ENCODE measurements at regions not wholly inside any gene's neighbourhood (a gene's known extent, or its start where the extent isn't known, plus 50 kb on each side); places are given as distances from the start of the nearest gene placed in this dataset.

GRCh38 chr12:75709503-75709902 lies 198.1 kb upstream of the KRR1 start:
- TF ChIP-seq CTCF (IDR thresholded peaks at IDR 0.05; ENCODE audit: poor library complexity, severe bottlenecking) = no peak
- TF ChIP-seq REST (IDR thresholded peaks at IDR 0.05; ENCODE audit: borderline replicate concordance) = no peak
- no peak for TF ChIP-seq POLR2AphosphoS5 (IDR thresholded peaks at IDR 0.05)
- TF ChIP-seq EP300 (conservative IDR thresholded peaks at IDR 0.05; ENCODE audit: poor library complexity, severe bottlenecking) = no peak
- TF ChIP-seq RAD21 (conservative IDR thresholded peaks at IDR 0.05) = no peak
- TF ChIP-seq EZH2 (IDR thresholded peaks at IDR 0.05; ENCODE audit: borderline replicate concordance, insufficient read depth, low read length, poor library complexity, severe bottlenecking) = no peak
- TF ChIP-seq SMC3 (conservative IDR thresholded peaks at IDR 0.05; ENCODE audit: poor library complexity) = no peak
- TF ChIP-seq TAF1 (IDR thresholded peaks at IDR 0.05; ENCODE audit: low read depth) = no peak

Measured in neural cell (in vitro differentiated cells).